ENCODE measurements at regions not wholly inside any gene's neighbourhood (a gene's known extent, or its start where the extent isn't known, plus 50 kb on each side); places are given as distances from the start of the nearest gene placed in this dataset.

GRCh38 chr6:50959081-50959641, 140.5 kb downstream of the TFAP2B start:
- no peaks in the 10 kb centered on the region for H3K9me3 ChIP-seq (ENCODE audit: low read depth, low read length)
- no peaks in the 10 kb centered on the region for H3K36me3 ChIP-seq (ENCODE audit: insufficient read depth, low read length)
- no peaks in the 10 kb centered on the region for H4K20me1 ChIP-seq (ENCODE audit: insufficient read depth, low read length)
- DNase-seq (ENCODE audit: insufficient read length, low spot score, missing footprints), result no peak
- H3K4me3 ChIP-seq (ENCODE audit: insufficient read depth, low read length), result no peak overlapping the region
- H2AFZ ChIP-seq (ENCODE audit: low read length), result no peak overlapping the region
- TF ChIP-seq, protein P1, sequence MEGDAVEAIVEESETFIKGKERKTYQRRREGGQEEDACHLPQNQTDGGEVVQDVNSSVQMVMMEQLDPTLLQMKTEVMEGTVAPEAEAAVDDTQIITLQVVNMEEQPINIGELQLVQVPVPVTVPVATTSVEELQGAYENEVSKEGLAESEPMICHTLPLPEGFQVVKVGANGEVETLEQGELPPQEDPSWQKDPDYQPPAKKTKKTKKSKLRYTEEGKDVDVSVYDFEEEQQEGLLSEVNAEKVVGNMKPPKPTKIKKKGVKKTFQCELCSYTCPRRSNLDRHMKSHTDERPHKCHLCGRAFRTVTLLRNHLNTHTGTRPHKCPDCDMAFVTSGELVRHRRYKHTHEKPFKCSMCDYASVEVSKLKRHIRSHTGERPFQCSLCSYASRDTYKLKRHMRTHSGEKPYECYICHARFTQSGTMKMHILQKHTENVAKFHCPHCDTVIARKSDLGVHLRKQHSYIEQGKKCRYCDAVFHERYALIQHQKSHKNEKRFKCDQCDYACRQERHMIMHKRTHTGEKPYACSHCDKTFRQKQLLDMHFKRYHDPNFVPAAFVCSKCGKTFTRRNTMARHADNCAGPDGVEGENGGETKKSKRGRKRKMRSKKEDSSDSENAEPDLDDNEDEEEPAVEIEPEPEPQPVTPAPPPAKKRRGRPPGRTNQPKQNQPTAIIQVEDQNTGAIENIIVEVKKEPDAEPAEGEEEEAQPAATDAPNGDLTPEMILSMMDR (IDR thresholded peaks at IDR 0.05; ENCODE audit: extremely low read depth, low read depth, low read length), result no peak
- H3K79me2 ChIP-seq (ENCODE audit: insufficient read depth, low read length), result no peaks in the 10 kb centered on the region
- no peak overlapping the region for H3K27ac ChIP-seq (ENCODE audit: low read depth, low read length)
- H3K27me3 ChIP-seq (ENCODE audit: insufficient read depth, low read length), result no peaks in the 10 kb centered on the region
- no peaks in the 10 kb centered on the region for H3K4me1 ChIP-seq (ENCODE audit: insufficient read depth, low read length)
- no peak overlapping the region for H3K4me2 ChIP-seq (ENCODE audit: insufficient read depth, low read length)

DNA sequence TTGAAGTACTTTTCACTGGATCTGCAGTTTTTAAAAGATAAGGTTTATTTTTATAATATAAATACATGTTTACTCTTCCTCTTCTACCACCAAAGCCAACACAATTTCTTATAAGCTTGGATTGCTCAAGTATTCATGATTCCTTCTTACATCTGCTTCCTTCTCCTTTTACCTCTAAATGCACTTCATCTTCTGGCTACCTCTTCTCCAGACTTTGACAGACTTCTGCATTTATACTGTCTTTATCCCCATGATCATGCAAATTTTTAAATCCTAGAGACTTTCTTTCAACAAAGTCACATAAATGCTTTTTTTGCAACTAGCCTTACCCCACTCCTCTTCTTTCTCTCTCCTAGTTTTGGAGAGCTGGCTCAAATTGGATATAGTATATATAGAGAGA, 142.9 kb downstream of the TFAP2B start:
- TF ChIP-seq, protein P1 (IDR thresholded peaks at IDR 0.05; ENCODE audit: extremely low read depth, low read depth, low read length), result no peak
- H3K4me1 ChIP-seq (ENCODE audit: insufficient read depth, low read length), result no peaks in the 10 kb centered on the region
- no peak overlapping the region for H3K27ac ChIP-seq (ENCODE audit: low read depth, low read length)
- H3K79me2 ChIP-seq (ENCODE audit: insufficient read depth, low read length), result no peaks in the 10 kb centered on the region
- H2AFZ ChIP-seq (ENCODE audit: low read length), result no peak overlapping the region
- no peak for DNase-seq (ENCODE audit: insufficient read length, low spot score, missing footprints)
- no peaks in the 10 kb centered on the region for H4K20me1 ChIP-seq (ENCODE audit: insufficient read depth, low read length)
- H3K27me3 ChIP-seq (ENCODE audit: insufficient read depth, low read length), result no peaks in the 10 kb centered on the region
- H3K4me3 ChIP-seq (ENCODE audit: insufficient read depth, low read length), result no peak overlapping the region
- no peaks in the 10 kb centered on the region for H3K9me3 ChIP-seq (ENCODE audit: low read depth, low read length)
- no peak overlapping the region for H3K4me2 ChIP-seq (ENCODE audit: insufficient read depth, low read length)
- no peaks in the 10 kb centered on the region for H3K36me3 ChIP-seq (ENCODE audit: insufficient read depth, low read length)

DNA sequence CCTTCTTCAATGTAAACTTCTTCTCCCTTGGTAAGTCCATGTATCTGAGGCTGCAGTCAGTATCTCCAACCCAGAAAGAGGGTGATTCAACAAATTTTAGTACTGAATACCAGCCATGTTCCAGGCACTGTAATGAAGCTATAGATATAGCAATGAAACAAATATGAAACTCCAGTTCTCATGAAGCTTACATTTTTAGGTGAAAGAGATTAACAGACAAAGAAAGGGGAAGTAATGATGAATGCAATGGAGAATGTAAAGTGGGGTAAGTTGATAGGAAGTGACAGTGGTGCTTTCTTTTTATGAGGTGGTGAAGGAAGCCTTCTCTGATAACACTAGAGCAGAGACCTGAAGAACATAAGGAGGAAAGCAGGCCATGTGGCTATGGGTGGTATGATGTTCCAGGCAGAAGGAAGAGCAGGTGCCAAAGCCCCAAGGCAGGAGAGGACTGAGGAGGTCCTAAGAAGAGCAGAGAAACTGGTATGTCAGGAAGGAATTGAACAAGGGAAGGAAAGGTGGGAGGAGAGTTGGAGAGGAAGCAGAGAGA, 143.6 kb downstream of the TFAP2B start:
- no peaks in the 10 kb centered on the region for H3K9me3 ChIP-seq (ENCODE audit: low read depth, low read length)
- no peaks in the 10 kb centered on the region for H3K79me2 ChIP-seq (ENCODE audit: insufficient read depth, low read length)
- H3K27ac ChIP-seq (ENCODE audit: low read depth, low read length), result no peak overlapping the region
- H3K4me3 ChIP-seq (ENCODE audit: insufficient read depth, low read length), result no peak overlapping the region
- H2AFZ ChIP-seq (ENCODE audit: low read length), result no peak overlapping the region
- H3K27me3 ChIP-seq (ENCODE audit: insufficient read depth, low read length), result no peaks in the 10 kb centered on the region
- peak; percentile 85 for DNase-seq (ENCODE audit: insufficient read length, low spot score, missing footprints)
- no peaks in the 10 kb centered on the region for H3K4me1 ChIP-seq (ENCODE audit: insufficient read depth, low read length)
- no peaks in the 10 kb centered on the region for H3K36me3 ChIP-seq (ENCODE audit: insufficient read depth, low read length)
- TF ChIP-seq, protein P1 (IDR thresholded peaks at IDR 0.05; ENCODE audit: extremely low read depth, low read depth, low read length), result no peak
- H4K20me1 ChIP-seq (ENCODE audit: insufficient read depth, low read length), result no peaks in the 10 kb centered on the region
- H3K4me2 ChIP-seq (ENCODE audit: insufficient read depth, low read length), result no peak overlapping the region

DNA sequence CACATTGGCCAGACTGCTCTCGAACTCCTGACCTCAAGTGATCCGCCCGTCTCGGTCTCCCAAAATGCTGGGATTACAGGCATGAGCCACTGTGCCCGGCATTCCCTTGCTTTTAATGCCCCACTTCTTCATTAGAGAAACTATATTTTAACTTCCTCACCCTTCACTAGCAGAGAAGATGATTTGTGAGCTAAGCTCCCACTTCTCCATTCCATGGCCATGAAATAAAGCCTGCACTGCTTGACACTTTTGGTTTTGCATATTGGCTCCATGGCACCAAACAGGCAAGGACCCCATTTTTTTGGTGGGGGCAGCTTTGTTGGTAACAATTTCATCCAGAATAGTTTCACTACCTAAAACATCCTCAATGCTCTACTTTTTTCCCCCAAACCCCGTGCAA, 145.3 kb downstream of the TFAP2B start:
- H3K4me3 ChIP-seq (ENCODE audit: insufficient read depth, low read length), result no peak overlapping the region
- TF ChIP-seq, protein P1 (IDR thresholded peaks at IDR 0.05; ENCODE audit: extremely low read depth, low read depth, low read length), result no peak
- no peak for DNase-seq (ENCODE audit: insufficient read length, low spot score, missing footprints)
- no peaks in the 10 kb centered on the region for H3K79me2 ChIP-seq (ENCODE audit: insufficient read depth, low read length)
- no peaks in the 10 kb centered on the region for H3K4me1 ChIP-seq (ENCODE audit: insufficient read depth, low read length)
- H4K20me1 ChIP-seq (ENCODE audit: insufficient read depth, low read length), result no peaks in the 10 kb centered on the region
- no peak overlapping the region for H2AFZ ChIP-seq (ENCODE audit: low read length)
- H3K4me2 ChIP-seq (ENCODE audit: insufficient read depth, low read length), result no peak overlapping the region
- no peaks in the 10 kb centered on the region for H3K36me3 ChIP-seq (ENCODE audit: insufficient read depth, low read length)
- no peak overlapping the region for H3K27ac ChIP-seq (ENCODE audit: low read depth, low read length)
- H3K27me3 ChIP-seq (ENCODE audit: insufficient read depth, low read length), result no peaks in the 10 kb centered on the region
- no peaks in the 10 kb centered on the region for H3K9me3 ChIP-seq (ENCODE audit: low read depth, low read length)

All from osteoblast (primary cell).